ENCODE measurements at regions not wholly inside any gene's neighbourhood (a gene's known extent, or its start where the extent isn't known, plus 50 kb on each side); places are given as distances from the start of the nearest gene placed in this dataset.

DNA sequence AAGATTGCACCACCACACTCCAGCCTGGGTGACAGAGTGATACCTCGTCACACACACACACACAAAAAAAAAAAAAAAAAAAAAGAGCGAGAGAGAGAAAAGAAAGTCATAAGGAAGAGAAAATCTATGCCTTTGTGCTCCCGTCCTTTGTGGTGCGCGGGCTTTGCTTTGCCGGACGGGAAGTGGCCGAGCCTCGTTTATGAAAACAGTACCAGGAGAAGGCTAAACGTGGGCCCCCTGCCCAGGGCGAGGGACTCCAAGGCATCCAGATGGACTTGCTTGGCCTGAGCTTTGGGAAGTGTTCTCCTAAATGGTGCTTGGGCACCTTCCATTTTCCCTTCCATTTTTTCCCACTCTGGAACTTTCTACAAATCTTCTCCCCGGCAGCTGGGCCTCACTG is 109.3 kb upstream of the LRPAP1 start:
- TF ChIP-seq, protein P1, sequence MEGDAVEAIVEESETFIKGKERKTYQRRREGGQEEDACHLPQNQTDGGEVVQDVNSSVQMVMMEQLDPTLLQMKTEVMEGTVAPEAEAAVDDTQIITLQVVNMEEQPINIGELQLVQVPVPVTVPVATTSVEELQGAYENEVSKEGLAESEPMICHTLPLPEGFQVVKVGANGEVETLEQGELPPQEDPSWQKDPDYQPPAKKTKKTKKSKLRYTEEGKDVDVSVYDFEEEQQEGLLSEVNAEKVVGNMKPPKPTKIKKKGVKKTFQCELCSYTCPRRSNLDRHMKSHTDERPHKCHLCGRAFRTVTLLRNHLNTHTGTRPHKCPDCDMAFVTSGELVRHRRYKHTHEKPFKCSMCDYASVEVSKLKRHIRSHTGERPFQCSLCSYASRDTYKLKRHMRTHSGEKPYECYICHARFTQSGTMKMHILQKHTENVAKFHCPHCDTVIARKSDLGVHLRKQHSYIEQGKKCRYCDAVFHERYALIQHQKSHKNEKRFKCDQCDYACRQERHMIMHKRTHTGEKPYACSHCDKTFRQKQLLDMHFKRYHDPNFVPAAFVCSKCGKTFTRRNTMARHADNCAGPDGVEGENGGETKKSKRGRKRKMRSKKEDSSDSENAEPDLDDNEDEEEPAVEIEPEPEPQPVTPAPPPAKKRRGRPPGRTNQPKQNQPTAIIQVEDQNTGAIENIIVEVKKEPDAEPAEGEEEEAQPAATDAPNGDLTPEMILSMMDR (conservative IDR thresholded peaks at IDR 0.05) = no peak
- TF ChIP-seq ZFX (IDR thresholded peaks at IDR 0.05) = no peak

Measured in C4-2B (cell line).